Omental fat pad (tissue), 3 donors: ENCODE measurements at regions not wholly inside any gene's neighbourhood (a gene's known extent, or its start where the extent isn't known, plus 50 kb on each side); places are given as distances from the start of the nearest gene placed in this dataset.

Experiments
- ATAC-seq: fragments of 150-250 bp; one replicate; pipeline ENCODE4 v1.9.1; 2016; ENCODE audit warnings: mild to moderate bottlenecking, moderate library complexity; ENCODE audit not compliant: low FRiP score
- DNase-seq: peaks from one replicate; pipeline ENCODE4 v3.0.0-alpha.2; 2019; ENCODE audit warnings: low spot score
- TF ChIP-seq, protein P1 (sequence below), 3 donors: fragments of 450-650 bp; IDR thresholded peaks; one replicate each; pipeline ENCODE4 v1.5.1; 2016 to 2017; ENCODE audit warnings: antibody characterized with exemption in 3 of 3, mild to moderate bottlenecking in 3 of 3, moderate library complexity in 2 of 3

DNA sequence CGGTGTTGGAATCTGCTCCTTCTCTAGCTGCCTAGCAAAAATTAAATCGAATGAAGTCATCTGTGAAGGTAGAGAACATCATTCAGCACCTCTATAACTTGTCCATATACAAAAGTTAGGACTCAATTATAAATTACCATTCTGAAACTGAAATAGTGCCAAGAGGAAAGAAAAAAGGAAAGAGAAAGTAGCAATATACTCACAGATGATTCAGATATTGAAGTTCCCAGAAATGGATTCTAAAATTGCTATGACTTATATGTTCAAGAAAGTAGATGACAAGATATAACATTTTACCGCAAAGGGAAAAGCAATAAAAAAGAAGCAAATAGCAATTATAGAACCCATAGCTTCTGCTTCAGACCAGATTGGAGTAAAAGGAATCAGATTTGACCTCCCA lies 333.6 kb upstream of the GYPC start:
- no peak for ATAC-seq
- DNase-seq, result no peak
- TF ChIP-seq, protein P1, sequence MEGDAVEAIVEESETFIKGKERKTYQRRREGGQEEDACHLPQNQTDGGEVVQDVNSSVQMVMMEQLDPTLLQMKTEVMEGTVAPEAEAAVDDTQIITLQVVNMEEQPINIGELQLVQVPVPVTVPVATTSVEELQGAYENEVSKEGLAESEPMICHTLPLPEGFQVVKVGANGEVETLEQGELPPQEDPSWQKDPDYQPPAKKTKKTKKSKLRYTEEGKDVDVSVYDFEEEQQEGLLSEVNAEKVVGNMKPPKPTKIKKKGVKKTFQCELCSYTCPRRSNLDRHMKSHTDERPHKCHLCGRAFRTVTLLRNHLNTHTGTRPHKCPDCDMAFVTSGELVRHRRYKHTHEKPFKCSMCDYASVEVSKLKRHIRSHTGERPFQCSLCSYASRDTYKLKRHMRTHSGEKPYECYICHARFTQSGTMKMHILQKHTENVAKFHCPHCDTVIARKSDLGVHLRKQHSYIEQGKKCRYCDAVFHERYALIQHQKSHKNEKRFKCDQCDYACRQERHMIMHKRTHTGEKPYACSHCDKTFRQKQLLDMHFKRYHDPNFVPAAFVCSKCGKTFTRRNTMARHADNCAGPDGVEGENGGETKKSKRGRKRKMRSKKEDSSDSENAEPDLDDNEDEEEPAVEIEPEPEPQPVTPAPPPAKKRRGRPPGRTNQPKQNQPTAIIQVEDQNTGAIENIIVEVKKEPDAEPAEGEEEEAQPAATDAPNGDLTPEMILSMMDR (IDR thresholded peaks at IDR 0.05), result no peak

DNA sequence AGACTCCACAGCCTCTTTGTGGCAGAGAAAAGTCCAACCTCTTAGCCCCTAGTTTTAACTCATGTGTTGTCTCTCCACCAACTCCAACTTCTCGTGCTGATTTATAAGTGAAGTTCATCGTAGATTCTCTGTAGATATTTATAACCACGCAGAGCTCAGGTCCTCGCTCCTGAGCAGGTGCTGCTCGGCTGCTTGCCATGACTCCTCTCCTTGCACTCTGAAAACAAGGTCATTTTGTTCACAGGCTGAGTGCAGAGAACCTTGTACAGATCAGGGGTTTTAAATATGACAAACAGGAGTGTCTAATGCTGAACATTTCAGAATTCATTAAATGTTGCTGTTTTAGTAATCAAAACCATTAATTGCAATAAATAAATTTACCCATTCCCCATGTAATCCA lies 330.8 kb upstream of the GYPC start:
- TF ChIP-seq, protein P1 (IDR thresholded peaks at IDR 0.05), result no peak
- ATAC-seq (no peak), DNase-seq (no peak)

DNA sequence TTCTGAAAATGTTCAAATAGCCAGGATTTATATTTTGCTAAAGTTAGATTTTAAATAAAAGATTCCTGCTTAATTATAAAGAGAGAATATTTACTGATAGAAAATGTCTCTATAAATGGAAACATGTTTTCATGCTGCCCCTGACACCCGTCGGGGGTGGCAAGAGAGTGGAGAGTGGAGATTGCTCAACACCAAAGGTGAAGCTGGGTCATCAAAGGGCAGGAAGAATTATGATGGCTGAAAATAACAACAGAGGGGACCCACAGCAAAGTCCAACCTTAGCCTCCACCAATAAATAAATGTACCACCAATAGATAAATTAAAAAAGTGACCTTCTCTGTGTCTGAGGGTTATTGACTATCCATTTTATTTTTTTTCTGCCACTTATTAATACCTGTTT lies 326.8 kb upstream of the GYPC start:
- DNase-seq (no peak), ATAC-seq (no peak)
- TF ChIP-seq, protein P1 (IDR thresholded peaks at IDR 0.05), result no peak

DNA sequence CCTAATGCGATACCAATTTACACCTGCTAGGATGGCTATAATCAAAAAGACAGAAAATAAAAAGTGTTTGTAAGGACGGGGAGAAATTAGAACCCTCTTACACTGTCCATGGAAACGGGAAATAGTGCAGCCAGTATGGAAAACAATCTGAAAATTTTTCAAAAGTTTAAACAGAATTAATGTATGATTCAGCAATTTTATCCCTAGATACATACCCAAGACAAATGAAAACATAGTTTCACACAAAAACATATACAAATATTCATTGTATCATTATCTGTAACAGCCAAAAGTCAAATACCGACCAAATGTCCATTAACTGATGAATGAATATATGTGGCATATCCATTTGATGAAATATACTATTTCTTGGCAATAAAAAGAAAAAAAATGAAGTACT lies 313.5 kb upstream of the GYPC start:
- DNase-seq, result no peak
- ATAC-seq, result no peak
- TF ChIP-seq, protein P1 (IDR thresholded peaks at IDR 0.05), result no peak

DNA sequence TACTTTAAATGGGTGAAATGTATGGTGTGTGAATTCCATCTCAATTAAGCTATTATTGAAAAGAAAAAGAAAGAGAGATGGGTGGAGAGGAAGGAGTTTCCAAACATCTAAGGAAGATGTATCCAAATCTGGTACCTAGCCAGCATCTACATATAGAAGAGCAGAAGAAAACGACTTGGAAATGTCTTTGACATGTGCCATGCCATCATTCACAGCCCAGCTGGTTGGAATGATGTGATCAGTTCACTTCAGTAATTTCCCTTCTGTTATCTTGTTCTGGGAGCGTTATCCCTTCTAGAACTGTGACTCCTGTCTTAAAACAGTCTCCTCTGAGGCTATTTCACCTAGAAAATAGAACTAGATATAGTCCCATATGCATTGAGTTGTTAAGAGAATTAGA lies 312.8 kb upstream of the GYPC start:
- TF ChIP-seq, protein P1 (IDR thresholded peaks at IDR 0.05), result no peak

DNA sequence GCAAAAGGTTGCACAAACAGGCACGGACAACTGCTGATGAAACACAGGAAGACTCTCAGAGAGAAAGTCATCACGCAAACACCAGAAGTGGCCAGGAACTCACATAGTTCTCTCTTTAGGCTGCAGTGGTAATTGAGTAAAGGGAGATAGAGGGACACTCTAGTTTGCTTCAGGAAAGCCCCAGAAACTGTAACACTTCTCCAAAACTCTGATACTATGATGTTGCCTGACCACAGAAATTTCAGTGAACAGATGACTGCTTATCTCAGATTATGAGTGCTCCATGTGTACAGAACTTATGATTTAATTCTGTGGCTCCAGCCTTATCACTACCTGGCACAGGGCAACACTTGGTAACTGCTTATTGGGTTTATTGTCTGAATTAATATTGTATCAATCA lies 311.5 kb upstream of the GYPC start:
- TF ChIP-seq, protein P1 (IDR thresholded peaks at IDR 0.05), result no peak
- DNase-seq, result no peak
- no peak for ATAC-seq

More for the DNA sequence above, 312.8 kb upstream of the GYPC start:
- DNase-seq, result no peak
- no peak for ATAC-seq

DNA sequence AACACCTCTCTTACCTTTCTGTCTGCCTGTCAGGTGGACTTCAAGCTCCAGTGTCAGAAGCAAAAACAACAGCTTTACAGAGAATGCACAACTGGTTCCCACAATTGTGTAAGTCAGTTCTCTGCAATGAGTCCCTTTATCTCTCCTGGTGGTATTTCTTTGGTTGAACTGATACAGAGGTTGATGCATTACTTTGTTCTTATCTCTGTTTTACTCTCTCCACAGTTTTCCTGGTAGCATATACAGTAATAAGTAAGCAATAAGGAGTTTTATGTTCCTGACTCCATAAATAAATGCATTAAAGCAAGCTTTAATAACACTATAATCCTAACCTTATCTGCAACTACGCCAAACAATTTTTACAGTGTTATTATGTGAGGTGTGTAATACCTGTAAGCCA lies 310.3 kb upstream of the GYPC start:
- TF ChIP-seq, protein P1 (IDR thresholded peaks at IDR 0.05), result no peak
- ATAC-seq, result no peak
- no peak for DNase-seq
